ENCODE measurements at regions not wholly inside any gene's neighbourhood (a gene's known extent, or its start where the extent isn't known, plus 50 kb on each side); places are given as distances from the start of the nearest gene placed in this dataset.
"Not testable (repeated sequence)": the region's sequence is repeated elsewhere in the genome, so short reads cannot be mapped to it uniquely, and the experiment has no call there.

DNA sequence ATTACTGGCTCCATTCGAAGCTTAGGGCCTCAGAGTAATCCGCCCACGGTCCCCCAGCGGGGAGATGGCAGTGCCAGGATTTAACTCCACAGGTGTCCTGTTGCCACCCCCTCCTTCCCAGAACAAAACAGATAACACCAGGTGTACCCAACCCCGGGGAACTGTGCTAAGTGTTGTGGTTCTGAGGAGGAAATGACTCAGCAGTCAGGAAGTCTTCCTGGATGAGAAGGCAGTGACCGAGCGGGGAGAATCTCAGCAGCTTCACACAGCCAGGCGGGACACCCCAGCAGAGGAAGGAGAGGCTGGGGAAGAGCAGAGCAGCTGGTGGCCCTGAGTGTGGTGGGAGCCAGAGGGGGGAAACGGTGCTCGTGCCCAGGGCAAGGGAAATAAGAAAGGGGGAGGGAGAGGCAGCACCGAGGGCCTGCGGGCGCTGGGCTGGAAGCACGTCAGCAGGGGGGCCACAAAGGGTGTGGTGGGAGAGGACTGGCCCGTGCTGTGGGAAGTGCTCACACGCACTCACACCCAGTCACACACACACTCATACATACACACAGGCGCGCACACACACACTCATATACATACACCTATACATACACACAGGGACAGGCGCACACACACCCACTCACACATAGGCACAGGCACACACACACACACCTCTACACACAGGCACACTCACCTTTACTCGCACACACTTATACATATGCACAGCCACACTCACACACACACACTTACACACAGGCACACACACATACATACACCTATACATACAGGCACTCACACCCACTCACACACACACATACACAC lies 59.8 kb upstream of the CHST15 start:
- peak overlapping the region; percentile 66 for H3K27ac ChIP-seq (ENCODE audit: low read length)
- H3K36me3 ChIP-seq (ENCODE audit: control insufficient read depth in 2 of 2, insufficient read depth in 2 of 2, low read length in 2 of 2): no peaks in the 10 kb centered on the region
- no peaks in the 10 kb centered on the region for H3K27me3 ChIP-seq (ENCODE audit: control insufficient read depth in 1 of 2, insufficient read depth in 2 of 2, low read length in 2 of 2)
- H3K4me3 ChIP-seq (ENCODE audit: low read length in 2 of 2): no peak overlapping the region
- H3K4me1 ChIP-seq (ENCODE audit: control insufficient read depth, insufficient read depth, low read length): peaks cover 50% of the 10 kb centered on the region
- no peaks in the 10 kb centered on the region for H3K9me3 ChIP-seq (ENCODE audit: control insufficient read depth in 2 of 2, low read length in 2 of 2)
- no peak overlapping the region for H3K9ac ChIP-seq (ENCODE audit: low read length in 2 of 2)

DNA sequence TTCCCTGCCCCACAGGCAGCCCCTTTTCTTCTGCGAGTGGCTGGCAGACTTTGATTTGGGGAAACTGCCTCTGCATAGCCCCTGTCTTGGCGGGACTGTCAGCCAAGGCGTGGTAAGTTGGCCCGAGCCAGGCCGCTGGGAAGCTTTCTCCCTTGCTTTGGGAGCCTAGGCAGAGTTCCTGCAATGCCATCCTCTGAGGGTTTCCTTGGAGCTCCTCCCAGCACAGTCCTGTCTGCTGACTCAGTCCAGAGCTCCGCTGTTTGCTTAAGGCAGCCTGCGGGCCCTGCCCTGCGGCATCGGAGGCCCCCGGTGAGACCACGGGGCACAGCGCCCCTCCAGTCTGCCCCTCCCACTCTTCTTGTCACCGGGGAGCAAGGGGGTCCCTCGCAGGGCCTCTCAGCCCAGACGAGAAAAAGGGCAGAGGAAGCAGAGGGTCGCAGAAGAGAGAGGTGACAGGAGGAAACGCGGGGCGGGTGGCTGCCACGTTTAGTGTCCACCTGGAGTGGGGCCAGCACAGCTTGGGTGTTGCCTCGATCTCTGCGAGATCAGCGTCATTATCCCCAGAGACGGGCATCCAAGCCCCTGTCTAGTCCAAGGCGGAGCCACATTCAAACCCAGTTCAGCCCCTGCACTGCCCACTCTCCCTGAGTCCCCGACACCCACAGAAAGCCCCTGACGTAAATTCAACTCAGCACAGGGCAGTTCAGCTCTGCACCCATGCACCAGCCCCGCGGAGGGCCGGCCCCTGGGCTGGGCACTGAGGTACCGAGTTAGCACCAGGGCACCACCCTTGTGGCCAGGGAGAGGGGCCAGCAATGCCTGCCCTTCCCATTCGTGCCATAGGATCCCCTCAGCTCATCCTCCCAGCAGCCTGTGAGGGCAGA lies 59.0 kb upstream of the CHST15 start:
- Histone ChIP-seq H3K4me1 (ENCODE audit: control insufficient read depth, insufficient read depth, low read length) (peaks cover 46% of the 10 kb centered on the region), H3K4me3 (ENCODE audit: low read length in 2 of 2) (peak overlapping the region in 1 of 2 donors; percentile 54), H3K27ac (ENCODE audit: low read length) (peak overlapping the region; percentile 66), H3K9me3 (ENCODE audit: control insufficient read depth in 2 of 2, low read length in 2 of 2) (no peaks in the 10 kb centered on the region), H3K36me3 (ENCODE audit: control insufficient read depth in 2 of 2, insufficient read depth in 2 of 2, low read length in 2 of 2) (no peaks in the 10 kb centered on the region), H3K9ac (ENCODE audit: low read length in 2 of 2) (peak overlapping the region; percentile 34 to 47), H3K27me3 (ENCODE audit: control insufficient read depth in 1 of 2, insufficient read depth in 2 of 2, low read length in 2 of 2) (no peaks in the 10 kb centered on the region)

DNA sequence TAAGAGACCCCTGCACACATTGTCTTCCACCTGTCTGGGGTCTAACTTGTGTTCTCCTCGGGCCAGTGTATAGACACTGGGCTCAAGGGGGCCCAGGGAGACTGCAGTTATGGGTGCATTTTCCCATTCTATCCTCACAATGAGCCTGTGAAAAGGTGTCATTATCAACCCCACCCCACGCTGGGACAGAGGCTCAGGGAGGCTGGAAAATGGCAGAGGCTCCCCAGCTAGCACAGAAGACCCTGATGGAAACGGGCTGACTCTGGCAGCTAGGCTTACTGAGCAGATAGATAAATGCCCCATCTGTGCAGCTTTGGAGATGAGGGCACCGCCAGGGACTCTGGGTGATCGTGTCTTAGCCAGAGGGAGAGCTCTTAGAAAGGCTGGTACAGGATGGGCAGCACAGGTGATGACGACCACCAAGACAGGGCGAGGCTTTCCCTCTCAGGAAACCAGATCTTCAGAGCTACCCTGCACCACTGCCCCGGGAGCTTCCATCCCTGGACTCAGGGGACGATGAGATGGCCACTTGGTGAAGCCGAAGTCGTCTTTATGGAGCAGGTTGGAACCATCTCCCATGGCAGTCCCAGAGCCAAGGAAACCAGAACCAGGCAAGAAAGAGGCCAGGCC lies 58.2 kb upstream of the CHST15 start:
- H3K27ac ChIP-seq (ENCODE audit: low read length): peak overlapping the region; percentile 66
- H3K4me3 ChIP-seq (ENCODE audit: low read length in 2 of 2): peak overlapping the region in 1 of 2 donors; percentile 54
- peak overlapping the region in 1 of 2 donors; percentile 13 for H3K9ac ChIP-seq (ENCODE audit: low read length in 2 of 2)
- no peaks in the 10 kb centered on the region for H3K27me3 ChIP-seq (ENCODE audit: control insufficient read depth in 1 of 2, insufficient read depth in 2 of 2, low read length in 2 of 2)
- no peaks in the 10 kb centered on the region for H3K9me3 ChIP-seq (ENCODE audit: control insufficient read depth in 2 of 2, low read length in 2 of 2)
- H3K4me1 ChIP-seq (ENCODE audit: control insufficient read depth, insufficient read depth, low read length): peaks cover 38% of the 10 kb centered on the region
- no peaks in the 10 kb centered on the region for H3K36me3 ChIP-seq (ENCODE audit: control insufficient read depth in 2 of 2, insufficient read depth in 2 of 2, low read length in 2 of 2)

DNA sequence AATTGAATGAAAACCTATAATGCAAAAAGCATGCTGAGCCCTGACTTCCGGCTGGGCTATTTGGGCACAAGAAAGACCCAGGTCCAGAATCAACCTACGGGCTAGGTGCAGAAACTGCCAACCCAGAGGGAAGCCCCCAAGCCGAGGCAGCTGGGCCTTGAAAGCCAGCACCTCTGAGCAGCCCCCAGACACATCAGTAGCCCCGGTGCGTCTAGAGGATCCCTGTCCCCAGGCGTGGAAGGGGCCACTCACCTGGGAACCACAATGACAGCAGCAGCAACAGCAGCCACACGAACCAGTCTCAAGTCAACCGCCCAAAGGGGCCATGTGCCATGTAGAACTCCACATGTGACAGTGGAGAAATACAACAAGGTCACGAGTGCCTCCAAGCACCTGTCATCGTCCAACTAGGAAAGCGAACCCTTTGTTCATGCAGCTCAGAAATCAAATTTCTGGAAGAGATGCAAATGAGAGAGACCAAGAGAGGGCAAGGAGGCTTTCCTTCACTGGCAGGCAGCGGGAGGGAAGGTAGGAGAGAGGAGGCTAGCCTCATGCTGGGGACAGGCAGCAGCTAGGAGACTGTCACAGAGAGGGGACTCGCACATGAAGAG lies 57.5 kb upstream of the CHST15 start:
- Histone ChIP-seq H3K9ac (ENCODE audit: low read length in 2 of 2) (no peak overlapping the region), H3K4me3 (ENCODE audit: low read length in 2 of 2) (no peak overlapping the region), H3K27me3 (ENCODE audit: control insufficient read depth in 1 of 2, insufficient read depth in 2 of 2, low read length in 2 of 2) (no peaks in the 10 kb centered on the region), H3K27ac (ENCODE audit: low read length) (peak overlapping the region; percentile 66), H3K4me1 (ENCODE audit: control insufficient read depth, insufficient read depth, low read length) (peaks cover 31% of the 10 kb centered on the region), H3K36me3 (ENCODE audit: control insufficient read depth in 2 of 2, insufficient read depth in 2 of 2, low read length in 2 of 2) (no peaks in the 10 kb centered on the region), H3K9me3 (ENCODE audit: control insufficient read depth in 2 of 2, low read length in 2 of 2) (no peaks in the 10 kb centered on the region)

DNA sequence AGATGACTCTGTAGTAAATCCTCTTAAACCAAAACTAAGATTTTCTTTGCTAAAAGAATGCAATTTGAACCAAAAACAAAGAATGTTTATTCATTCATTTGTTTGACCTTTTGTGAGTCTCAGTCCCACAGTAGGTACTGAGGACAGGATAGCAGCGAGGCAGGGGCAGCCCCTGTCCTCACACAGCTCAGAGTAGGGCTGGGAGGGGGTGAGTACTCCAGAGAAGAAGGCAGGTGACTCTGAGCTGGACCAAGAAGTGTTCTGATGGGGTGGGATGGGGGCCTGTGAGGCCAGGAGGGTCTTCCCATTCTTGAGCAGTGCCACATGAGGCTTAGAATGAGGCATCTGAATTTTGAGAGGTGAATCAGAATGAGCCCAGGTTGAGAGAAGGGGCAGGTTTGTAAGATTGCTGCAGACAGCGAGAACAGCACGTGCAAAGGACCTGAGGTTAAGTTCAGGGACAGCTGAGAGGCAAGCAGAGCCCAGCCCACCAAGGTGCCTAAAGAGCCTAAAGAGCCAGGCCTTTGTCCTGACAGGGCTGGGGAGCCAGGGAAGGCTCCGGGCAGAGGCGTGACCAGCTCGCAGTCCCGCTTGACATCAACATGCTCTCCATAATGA lies 56.9 kb upstream of the CHST15 start:
- H3K4me3 ChIP-seq (ENCODE audit: low read length in 2 of 2): no peak overlapping the region
- H3K9me3 ChIP-seq (ENCODE audit: control insufficient read depth in 2 of 2, low read length in 2 of 2): no peaks in the 10 kb centered on the region
- no peak overlapping the region for H3K27ac ChIP-seq (ENCODE audit: low read length)
- H3K36me3 ChIP-seq (ENCODE audit: control insufficient read depth in 2 of 2, insufficient read depth in 2 of 2, low read length in 2 of 2): no peaks in the 10 kb centered on the region
- H3K9ac ChIP-seq (ENCODE audit: low read length in 2 of 2): no peak overlapping the region
- peaks cover 26% of the 10 kb centered on the region for H3K4me1 ChIP-seq (ENCODE audit: control insufficient read depth, insufficient read depth, low read length)
- H3K27me3 ChIP-seq (ENCODE audit: control insufficient read depth in 1 of 2, insufficient read depth in 2 of 2, low read length in 2 of 2): no peaks in the 10 kb centered on the region

DNA sequence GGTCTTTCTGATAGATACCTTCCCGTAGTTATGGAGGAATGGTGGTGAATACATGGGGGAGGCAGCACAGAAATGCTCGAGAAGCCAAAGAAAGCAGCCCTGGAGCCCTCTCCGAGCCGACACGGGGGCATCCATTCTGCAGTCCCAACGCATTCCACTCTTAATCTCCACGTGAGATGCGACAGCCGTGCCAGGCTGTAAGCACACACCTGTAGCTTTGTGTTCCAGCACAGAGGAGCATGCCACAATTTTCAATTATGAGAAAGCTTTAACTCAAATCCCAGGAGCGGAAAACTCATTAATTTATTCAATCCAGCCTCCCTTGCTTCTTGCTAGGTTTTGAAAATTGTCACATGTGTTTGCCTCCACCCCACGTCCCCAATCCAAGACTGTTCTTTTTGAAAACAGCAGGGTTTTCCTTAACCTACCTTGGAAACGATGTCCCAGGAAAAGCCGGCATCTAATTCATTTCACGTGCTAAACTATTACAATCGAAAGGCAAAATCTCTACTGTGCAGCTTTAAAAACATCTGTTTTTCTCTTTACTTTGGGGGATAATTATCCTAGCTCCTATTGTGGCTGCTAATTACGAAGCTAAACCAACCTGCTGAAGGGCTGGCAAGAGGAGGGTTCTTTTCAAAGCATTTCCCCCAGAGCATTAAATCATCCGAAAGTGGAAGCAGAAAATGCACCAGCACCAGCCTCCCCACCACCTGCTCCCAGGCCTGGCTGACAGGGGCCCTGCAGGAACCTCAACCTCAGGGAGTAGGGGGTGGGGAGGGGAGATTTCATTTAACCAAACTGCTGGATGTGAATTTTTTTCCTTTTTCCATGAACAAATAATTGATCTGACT lies 56.0 kb upstream of the CHST15 start:
- peaks cover 26% of the 10 kb centered on the region for H3K4me1 ChIP-seq (ENCODE audit: control insufficient read depth, insufficient read depth, low read length)
- no peak overlapping the region for H3K27ac ChIP-seq (ENCODE audit: low read length)

DNA sequence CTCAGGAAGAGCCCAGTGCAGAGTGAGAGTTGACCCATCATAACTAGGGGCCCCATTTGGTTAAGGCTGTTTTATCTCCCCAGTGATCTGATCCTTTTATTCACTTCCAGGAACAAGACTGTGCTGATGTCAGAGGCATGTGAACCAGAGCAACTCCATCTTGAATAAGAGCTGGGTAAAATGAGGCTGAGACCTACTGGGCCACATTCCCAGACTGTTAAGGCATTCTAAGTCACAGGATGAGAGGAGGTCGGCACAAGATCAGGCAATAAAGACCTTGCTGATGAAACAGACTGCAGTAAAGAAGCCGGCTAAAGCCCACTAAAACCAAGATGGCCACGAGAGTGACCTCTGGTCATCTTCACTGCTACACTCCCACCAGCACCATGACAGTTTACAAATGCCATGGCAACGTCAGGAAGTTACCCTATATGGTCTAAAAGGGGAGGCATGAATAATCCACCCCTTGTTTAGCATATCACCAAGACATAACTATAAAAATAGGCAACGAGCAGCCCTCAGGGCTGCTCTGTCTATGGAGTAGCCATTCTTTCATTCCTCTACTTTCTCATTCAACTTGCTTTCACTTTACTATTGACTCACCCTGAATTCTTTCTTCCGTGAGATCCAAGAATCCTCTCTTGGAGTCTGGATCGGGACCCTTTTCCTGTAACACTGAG lies 55.3 kb upstream of the CHST15 start:
- not testable (repeated sequence) for H3K27me3 ChIP-seq (ENCODE audit: control insufficient read depth in 1 of 2, insufficient read depth in 2 of 2, low read length in 2 of 2); H3K4me3 ChIP-seq (ENCODE audit: low read length in 2 of 2); H3K9ac ChIP-seq (ENCODE audit: low read length in 2 of 2); H3K9me3 ChIP-seq (ENCODE audit: control insufficient read depth in 2 of 2, low read length in 2 of 2); H3K27ac ChIP-seq (ENCODE audit: low read length); H3K36me3 ChIP-seq (ENCODE audit: control insufficient read depth in 2 of 2, insufficient read depth in 2 of 2, low read length in 2 of 2)
- peaks cover 26% of the 10 kb centered on the region for H3K4me1 ChIP-seq (ENCODE audit: control insufficient read depth, insufficient read depth, low read length)

More for the DNA sequence above, 56.0 kb upstream of the CHST15 start:
- H3K4me3 ChIP-seq (ENCODE audit: low read length in 2 of 2): no peak overlapping the region
- no peaks in the 10 kb centered on the region for H3K36me3 ChIP-seq (ENCODE audit: control insufficient read depth in 2 of 2, insufficient read depth in 2 of 2, low read length in 2 of 2)
- no peaks in the 10 kb centered on the region for H3K27me3 ChIP-seq (ENCODE audit: control insufficient read depth in 1 of 2, insufficient read depth in 2 of 2, low read length in 2 of 2)
- H3K9me3 ChIP-seq (ENCODE audit: control insufficient read depth in 2 of 2, low read length in 2 of 2): no peaks in the 10 kb centered on the region
- no peak overlapping the region for H3K9ac ChIP-seq (ENCODE audit: low read length in 2 of 2)

DNA sequence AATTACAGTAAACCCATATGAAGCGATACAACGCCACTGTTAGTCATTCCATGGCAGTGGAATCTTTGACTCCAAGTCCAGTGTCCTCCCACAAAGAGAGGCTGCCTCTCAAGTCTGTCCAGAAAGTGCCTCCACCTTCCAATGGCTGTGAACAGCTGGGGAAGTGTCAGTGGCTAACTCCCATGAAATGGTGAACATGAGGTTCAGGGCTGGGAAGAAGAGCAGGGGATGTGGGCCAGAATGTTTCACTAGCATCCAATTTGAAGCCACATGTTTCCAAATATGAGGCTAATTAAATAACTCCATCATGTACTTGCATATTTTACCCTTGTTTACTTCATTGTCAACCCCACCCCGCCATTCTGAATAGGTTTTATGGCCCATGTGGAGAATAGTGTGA lies 53.1 kb upstream of the CHST15 start:
- Histone ChIP-seq H3K27me3 (ENCODE audit: control insufficient read depth in 1 of 2, insufficient read depth in 2 of 2, low read length in 2 of 2) (no peaks in the 10 kb centered on the region), H3K4me1 (ENCODE audit: control insufficient read depth, insufficient read depth, low read length) (peaks cover 4% of the 10 kb centered on the region), H3K9me3 (ENCODE audit: control insufficient read depth in 2 of 2, low read length in 2 of 2) (no peaks in the 10 kb centered on the region), H3K9ac (ENCODE audit: low read length in 2 of 2) (no peak overlapping the region), H3K36me3 (ENCODE audit: control insufficient read depth in 2 of 2, insufficient read depth in 2 of 2, low read length in 2 of 2) (no peaks in the 10 kb centered on the region), H3K27ac (ENCODE audit: low read length) (no peak overlapping the region), H3K4me3 (ENCODE audit: low read length in 2 of 2) (no peak overlapping the region)

DNA sequence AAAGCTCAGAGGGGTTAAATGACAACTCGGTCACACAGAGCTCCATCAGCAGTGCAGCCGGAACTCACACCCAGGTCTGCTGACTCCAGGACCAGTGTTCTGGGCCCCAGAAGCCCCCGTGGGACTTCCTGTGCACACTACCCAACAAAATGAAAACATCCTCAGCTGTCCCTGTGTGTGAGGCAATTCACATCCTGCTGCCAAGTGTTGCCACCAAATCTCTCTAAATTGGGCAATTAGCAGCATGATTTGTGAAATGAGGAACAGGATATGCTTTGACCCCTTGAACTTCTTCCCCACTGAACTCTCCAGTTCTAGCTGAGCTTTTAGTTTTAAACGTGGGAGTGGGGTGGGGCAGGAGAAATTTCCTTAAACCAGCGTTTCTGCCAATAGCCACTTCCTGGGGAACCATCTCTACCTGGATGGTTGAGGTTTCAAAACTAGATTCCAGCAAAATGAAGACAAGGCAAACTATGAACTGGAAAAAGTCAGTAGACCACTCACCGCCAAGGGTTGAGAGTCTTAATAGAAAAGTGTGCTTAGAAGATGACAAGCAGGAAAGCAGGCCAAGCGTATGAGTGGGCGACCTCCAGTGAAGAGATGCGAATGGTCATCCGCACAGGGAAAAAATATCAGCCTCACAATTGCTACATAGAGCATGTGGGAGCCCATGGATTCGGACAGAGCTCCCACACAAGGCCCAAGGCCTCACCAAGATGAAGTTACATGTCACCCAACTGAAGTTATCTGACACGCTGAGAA lies 51.9 kb upstream of the CHST15 start:
- Histone ChIP-seq H3K36me3 (ENCODE audit: control insufficient read depth in 2 of 2, insufficient read depth in 2 of 2, low read length in 2 of 2) (no peaks in the 10 kb centered on the region), H3K27ac (ENCODE audit: low read length) (no peak overlapping the region), H3K9me3 (ENCODE audit: control insufficient read depth in 2 of 2, low read length in 2 of 2) (no peaks in the 10 kb centered on the region), H3K4me3 (ENCODE audit: low read length in 2 of 2) (no peak overlapping the region), H3K9ac (ENCODE audit: low read length in 2 of 2) (no peak overlapping the region), H3K27me3 (ENCODE audit: control insufficient read depth in 1 of 2, insufficient read depth in 2 of 2, low read length in 2 of 2) (no peaks in the 10 kb centered on the region), H3K4me1 (ENCODE audit: control insufficient read depth, insufficient read depth, low read length) (no peaks in the 10 kb centered on the region)

Data from stomach smooth muscle (tissue), 2 donors.